ENCODE measurements at regions not wholly inside any gene's neighbourhood (a gene's known extent, or its start where the extent isn't known, plus 50 kb on each side); places are given as distances from the start of the nearest gene placed in this dataset.
"Not testable (repeated sequence)": the region's sequence is repeated elsewhere in the genome, so short reads cannot be mapped to it uniquely, and the experiment has no call there.

DNA sequence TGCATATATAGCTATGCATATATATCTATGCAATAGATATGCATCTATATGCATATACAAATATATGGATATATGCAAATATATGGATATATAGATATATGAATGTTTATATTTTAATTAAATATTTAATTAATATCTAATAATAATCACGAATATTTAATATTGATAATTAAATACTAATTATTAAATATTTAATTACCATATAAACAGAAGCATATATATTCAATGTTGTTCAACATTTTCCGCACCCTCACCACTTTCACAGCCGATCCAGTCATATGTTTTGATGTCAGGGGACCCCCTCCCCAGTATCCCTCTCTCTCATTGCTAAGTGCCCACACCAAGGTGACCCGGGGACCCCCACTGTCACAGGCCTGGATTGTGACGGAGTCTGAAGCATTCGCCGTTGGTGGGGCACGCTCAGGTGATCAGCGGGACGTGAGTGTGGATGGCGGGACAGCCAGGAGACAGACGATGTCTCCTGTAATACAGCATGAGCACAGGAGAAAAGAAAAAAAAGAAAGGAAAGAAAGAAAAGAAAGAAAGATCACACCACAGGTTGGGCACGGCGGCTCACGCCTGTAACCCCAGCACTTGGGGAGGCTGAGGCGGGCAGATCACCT, 199.7 kb downstream of the CRLF2 start:
- peak in 1 of 2 donors; percentile 4 for DNase-seq (ENCODE audit: low read depth in 2 of 2)

DNA sequence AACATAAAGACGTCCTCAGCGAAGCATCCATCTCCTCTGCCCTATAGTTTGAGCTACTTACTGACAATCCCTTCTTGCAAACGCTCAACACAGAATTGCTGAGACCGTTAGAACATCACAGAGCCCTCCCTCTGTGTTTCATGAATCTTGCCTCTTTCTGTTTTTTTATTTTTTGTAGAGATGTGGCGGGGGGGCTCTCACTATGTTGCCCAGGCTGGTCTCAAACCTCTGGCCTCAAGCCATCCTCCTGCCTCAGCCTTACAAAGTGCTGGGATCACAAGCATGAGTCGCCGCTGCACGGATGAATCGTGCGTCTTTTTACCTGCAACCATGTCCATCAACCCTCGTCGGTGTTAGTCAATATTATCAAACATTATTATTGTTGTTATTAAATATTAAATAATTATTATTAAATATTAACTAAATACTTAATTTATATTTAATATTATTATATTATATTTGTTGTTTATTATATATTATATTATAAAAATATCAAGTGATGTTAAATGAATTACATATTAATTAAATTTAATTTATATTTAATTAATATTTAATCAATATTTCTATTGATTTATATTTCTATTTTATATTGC, 200.7 kb downstream of the CRLF2 start:
- DNase-seq (ENCODE audit: low read depth in 2 of 2), result no peak

DNA sequence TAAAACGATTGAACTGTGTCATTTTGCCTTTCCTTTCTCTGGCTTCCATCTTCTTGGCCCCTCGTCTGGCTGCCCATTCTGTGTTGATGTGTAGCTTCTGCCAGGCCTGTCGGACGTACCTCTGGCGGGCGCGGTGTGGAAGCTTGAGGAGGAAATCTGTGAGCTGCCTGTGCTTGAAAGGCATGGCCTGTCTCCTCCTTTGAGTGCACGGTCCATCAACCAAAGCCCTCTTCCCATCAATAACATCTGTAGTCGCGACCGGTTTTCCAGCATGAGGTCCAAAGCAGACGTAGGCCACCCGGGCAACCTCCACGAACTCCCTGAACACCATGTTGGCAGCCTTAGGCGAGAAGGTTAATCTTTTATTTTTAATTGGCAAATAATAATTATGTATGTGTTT, 202.7 kb downstream of the CRLF2 start:
- no peak for DNase-seq (ENCODE audit: low read depth in 2 of 2)

DNA sequence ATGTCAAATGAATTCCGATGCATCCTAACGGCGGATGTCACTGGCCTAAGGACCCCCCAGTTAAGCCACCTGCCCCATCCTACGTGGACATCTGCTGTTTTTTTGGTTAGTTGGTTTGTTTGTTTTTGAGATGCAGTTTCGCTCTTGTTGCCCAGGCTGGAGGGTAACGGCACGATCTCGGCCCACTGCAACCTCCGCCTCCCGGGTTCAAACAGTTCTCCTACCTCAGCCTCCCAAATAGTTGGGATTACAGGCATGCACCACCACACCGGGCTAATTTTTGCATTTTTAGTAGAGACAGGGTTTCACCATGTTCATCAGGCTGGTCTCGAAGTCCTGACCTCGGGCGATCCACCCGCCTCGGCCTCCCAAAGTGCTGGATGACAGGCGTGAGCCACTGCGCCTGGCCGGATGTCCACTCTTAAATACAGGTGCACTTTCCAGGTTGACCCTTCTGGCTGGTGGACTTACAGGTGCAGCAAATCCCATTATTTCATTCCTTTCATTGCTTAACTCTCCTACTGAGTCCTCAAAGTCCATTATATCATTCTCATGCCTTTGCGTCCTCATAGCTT, 206.2 kb downstream of the CRLF2 start:
- DNase-seq (ENCODE audit: low read depth in 2 of 2), result no peak

DNA sequence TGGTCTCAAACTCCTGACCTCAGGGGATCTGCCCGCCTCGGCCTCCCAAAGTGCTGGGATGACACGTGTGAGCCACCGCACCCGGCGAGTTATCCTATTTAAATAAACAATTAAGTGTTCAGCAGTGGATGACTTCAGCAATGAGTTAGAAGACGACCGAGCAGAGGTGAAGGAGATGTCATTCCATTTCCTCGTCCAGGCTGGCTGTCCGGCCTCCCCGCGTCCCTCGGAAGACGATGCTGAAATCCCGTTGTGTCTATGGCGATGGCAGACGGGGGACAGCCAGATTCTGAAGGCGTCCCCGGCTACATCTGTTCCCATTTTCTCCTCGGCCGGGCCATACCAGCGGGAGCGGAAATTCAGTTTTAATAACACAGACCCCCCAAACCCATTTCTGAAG, 209.8 kb downstream of the CRLF2 start:
- DNase-seq (ENCODE audit: low read depth in 2 of 2), result no peak

DNA sequence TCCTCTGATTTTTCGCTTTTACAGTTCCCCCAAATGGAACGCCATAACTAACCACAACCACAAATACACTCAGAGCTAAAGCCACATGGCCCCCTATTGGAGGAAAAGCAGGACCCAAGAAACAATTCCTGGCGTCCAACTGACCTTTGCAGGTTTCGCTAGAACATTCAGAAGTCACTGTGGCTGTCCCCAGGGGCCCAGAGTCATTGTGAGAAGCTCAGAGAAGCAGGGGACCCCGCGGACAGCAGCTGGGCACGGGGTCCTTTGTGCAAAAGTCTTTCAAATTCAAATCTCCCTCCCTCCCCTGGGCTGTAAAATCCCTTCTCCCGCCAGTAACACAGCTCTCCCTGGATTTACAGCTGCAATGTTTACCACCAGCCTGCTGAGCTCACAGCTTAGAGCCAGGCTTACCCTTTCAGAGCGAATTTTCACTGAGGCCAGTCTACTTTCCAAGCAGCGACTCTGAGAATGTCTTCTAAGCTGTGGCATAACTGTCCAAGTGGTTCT, 214.8 kb downstream of the CRLF2 start:
- DNase-seq (ENCODE audit: low read depth in 2 of 2), result no peak

DNA sequence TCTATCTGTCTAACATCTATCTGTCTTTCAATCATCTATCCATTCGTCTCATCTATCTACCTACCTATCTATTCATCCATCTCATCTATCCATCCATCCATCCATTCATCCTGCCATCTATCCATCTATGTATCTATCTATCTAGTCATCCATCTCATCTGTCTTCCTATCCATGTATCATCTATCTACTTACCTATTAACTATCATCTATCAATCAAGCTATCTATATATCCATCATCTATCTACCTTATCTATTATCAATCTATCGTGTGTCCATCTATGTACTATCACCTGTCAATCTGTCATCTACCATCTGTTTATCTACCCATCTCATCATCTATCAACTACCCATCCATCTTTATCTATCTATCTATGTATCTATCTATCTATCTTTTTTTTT, 217.7 kb downstream of the CRLF2 start:
- no peak for DNase-seq (ENCODE audit: low read depth in 2 of 2)

DNA sequence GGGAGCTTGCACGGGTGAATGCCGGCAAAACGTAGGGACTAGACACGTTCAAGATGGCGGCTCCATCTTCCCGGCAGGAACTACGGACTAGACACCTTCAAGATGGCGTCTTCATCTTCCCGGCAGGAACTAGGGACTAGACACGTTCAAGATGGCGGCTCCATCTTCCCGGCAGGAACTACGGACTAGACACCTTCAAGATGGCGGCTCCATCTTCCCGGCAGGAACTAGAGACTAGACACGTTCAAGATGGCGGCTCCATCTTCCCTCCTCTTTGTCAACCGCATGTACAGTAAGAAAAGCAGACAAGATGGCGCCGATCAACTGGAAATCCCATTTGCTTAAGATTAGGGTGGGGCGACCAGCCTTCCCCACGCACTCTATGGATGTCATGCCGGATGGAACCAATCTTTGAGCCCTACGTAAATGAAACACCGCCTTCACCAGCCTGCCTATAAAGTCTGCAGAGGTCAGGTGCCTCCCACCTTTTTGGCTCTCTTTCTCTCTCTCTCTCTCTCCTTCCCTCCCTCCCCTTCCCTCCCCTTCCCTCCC, 222.4 kb downstream of the CRLF2 start:
- DNase-seq (ENCODE audit: low read depth in 2 of 2), result peak; percentile 0 to 44

DNA sequence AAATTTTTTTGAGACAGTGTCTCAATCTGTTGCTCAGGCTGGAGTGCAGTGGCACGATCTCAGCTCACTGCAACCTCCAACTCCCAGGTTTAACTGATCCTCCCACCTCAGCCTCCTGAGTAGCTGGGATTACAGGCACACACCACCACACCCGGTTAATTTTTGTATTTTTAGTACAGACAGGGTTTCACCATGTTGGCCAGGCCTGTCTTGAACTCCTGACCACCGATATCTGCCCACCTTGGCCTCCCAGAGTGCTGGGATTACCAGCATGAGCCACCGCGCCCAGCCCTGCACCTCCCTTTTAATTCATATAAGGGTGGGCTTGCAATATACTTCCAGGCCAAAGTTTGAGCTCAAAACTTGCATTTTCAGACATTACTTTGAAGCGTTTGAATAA, 223.9 kb downstream of the CRLF2 start:
- DNase-seq (ENCODE audit: low read depth in 2 of 2), result not testable (repeated sequence)

DNA sequence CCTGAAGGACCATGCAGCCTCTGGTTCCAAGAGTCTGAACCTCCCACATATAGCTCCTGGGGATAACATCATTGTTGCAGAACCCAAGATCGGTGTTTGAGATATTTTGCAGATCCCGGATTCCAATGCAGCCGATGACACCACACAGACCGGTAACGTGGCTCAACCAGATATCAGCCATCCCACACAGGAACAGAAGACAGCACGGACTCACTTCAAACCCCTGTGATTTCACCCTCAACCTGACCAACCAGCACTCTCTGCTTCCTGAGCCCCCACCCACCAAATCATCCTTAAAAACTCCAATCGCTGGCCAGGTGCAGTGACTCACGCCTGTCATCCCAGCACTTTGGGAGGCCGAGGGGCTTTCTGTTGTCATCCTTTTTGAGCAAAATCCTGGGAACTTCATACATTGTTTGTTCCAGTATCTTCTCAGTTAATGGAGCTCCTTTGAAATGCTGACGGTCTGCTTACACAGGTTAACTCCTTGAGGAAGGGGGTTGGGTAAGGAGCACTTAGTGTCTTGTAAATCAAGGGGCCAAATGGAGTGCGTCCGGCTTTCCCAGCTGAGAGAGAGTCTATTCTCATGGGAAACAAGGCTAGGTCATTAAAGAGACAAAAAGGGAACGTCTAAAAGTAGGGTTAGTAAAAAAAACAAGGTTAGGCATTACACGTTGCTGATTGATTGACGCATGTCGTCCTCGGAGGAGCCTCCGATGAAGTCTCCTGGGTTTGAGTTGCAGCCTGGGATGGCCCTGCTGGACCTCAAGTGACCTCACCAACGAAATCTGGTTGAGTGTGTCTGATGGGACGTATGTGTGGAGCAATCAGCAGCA, 230.4 kb downstream of the CRLF2 start:
- no peak for DNase-seq (ENCODE audit: low read depth in 2 of 2)

DNA sequence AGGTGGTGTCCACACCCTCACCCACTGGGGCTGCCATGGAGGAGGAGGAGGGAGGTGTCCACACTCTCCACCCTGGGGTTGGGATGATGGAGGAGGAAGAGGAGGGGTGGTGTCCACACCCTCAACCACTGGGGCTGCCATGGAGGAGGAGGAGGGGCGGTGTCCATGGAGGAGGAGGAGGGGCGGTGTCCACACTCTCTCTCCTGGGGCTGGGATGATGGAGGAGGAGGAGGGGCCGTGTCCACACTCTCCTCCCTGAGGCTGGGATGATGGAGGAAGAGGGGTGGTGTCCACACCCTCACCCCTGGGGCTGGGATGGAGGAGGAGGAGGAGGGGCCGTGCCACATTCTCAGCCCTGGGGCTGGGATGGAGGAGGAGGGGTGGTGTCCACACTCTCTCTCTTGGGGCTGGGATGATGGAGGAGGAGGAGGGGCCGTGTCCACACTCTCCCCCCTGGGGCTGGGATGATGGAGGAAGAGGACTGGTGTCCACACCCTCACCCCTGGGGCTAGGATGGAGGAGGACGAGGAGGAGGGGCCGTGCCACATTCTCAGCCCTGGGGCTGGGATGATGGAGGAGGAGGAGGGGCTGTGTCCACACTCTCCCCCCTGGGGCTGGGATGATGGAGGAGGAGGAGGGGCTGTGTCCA, 231.7 kb downstream of the CRLF2 start:
- DNase-seq (ENCODE audit: low read depth in 2 of 2), result no peak

DNA sequence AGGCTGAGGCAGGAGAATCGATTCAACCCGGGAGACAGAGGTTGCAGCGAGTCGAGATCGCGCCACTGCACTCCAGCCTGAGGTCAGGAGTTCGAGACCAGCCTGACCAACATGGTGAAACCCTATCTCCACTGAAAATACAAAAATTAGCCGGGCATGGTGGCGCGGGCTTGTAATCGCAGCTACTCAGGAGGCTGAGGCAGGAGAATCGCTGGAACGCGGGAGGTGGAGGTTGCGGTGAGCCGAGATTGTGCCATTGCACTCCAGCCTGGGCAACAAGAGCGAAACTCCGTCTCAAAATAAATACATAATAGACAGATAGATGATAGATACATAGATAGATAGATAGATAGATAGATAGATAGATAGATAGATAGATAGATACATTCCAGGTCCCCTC, 233.3 kb downstream of the CRLF2 start:
- not testable (repeated sequence) for DNase-seq (ENCODE audit: low read depth in 2 of 2)

DNA sequence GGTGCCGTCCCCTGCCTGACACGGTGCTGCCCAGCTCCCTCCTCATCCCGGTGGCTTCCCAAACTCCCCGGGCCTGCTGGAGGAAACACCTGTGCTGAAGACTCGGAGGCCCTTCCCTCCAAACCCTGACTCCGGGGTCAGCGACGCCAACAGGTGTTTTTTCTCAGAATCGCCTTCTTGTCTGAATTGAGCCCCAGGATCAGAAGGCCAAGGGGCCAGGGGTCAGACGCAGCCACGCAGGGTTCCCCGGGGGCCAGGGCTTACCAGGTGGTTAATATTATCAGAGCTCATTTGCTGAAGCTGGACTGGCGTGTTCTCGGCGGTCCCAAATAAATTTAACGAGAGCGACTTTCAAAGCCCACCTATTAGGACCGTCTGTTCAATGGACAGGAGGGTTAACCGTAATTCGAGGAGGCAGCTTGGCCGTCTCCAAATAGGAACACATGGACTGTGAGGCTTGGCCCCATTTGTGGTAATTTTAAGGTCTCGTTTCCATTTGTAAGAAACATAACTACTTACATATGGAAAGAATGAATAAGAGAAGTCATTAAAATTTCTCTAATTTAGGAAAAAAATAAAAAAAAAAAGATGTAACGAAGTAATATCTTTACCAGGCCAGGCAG, 239.3 kb downstream of the CRLF2 start:
- DNase-seq (ENCODE audit: low read depth in 2 of 2), result no peak

DNA sequence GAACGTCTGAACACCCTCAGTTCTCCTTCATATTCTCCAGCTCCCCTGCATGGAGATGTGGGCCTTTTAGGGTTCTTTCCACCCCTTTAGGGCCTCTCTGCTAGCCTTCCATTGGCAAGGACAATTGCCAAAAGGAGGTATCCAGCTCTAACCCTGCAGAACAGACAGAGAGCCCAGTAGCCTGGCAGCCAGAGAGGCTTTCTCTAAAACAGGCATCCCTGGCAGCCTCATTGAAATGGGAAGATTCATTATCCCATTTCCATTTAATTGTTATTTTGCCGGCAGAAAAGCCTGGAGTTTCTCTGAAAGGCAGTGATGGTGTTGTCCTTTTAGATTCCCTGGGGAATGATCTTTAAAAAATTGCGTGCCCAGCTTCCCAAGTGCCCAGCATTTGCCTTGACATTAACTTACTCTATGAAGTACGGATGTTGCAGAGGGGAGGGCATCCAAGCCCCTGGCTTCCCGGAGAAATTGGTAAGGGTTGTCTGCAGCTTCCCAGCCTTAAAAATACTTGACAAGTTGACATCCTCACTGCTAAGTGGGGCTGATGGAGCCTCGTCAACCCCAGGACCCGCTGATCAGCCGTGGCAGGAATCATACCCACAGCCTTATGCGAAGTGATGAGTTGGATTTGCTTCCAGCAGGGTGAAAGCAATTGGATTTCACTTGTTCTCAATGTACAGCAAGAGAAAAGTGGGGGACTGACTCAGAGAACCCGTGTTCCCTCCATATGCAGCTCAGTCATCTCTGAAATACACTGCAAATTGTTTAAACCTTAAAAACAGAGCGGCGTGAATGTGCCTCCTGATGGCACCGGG, 244.1 kb downstream of the CRLF2 start:
- no peak for DNase-seq (ENCODE audit: low read depth in 2 of 2)

DNA sequence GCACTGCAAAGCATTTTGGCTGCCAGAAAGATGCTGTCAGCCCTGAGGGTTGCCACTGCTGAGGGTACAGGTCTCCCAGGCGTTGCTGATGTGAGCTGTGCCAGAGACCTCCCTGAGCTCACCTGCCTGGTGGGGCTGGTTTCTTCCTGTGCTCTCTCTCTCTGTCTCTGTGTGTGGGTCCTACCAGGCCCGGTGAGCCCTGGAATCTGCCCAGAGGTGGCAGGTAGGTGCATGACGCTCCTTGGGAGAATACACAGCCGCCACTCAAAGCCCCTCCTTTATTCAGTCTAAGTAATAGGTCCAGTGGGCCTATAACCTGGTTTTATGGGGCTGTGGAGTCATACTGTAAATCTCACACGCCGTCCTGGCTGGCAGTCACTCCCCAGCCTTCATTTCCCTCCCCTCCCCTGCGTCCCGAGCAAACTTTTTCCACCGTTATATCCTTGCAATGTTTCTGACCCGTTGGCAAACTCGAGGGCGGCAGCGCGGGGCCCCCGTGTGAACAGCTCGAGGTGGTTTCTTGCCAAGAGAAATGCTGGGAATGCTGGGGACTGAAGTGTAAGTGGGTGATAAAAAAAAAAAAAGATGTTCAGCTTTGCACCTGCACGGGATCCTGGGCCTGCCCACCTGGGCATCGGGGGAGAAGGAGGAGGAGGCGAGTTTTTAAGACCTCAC, 245.9 kb downstream of the CRLF2 start:
- no peak for DNase-seq (ENCODE audit: low read depth in 2 of 2)

DNA sequence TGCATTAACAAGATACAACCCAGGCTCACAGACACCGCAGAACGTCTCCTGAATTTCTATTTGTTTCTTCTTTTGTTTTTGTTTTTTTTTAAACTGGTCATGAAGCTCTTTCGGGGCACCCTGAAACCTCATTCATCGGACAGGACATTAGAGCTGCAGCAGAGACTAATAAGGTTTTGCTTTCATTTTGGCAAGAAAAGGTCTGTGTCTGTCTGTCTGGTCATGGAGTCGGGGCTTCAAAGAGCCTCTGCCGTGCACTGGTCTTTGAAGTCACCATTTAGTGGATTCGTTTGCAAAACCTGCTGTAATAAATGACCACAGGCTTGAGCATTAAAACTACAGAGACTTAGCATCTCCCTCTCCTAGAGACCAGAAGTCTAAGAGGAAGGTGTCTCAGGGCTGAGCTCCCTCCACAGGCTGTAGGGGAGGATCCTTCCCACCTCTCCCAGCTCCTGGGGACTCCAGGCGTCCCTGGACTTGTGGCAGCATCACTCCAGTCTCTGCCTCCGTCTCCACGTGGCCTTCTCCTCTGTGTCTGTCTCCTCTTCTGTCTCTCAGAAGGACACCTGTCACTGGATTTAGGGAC, 247.5 kb downstream of the CRLF2 start:
- DNase-seq (ENCODE audit: low read depth in 2 of 2), result no peak

DNA sequence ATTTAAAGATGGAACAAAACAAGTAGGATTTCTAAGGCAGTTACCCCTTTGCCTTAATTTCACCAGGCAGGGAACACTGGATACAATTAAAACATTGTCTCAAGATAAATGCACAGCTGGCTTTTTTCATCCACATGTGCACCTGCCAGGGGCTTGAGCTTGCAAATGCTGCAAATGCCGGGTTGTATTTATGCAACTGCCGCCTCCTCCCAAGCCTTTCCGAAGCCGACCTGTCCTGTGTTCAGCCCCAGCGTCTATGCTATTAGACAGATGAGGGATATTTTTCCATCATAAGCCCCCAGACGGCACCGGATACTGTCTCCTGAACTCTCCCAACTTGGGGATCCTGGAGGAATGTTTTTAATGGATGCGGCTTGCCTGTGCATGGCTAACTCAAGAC, 251.6 kb downstream of the CRLF2 start:
- DNase-seq (ENCODE audit: low read depth in 2 of 2), result no peak

DNA sequence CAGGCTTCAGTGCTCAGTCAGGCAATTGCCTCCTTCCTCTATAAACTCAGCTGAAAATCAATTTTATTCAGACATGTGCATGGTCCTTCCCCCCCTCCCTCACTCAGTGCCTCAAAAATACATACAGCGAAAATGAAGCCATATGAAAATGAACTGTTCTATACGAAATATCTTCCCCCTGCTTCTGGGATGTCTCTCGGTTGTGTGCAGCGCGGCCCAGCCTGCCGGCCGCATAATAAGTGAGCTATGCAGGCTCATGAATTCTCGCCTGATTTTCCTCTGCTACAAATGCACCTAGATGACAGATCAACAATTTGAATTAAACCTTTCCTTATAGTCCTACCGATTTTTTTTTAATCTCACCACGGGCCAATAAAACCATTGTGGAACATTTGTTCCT, 252.9 kb downstream of the CRLF2 start:
- DNase-seq (ENCODE audit: low read depth in 2 of 2), result no peak

DNA sequence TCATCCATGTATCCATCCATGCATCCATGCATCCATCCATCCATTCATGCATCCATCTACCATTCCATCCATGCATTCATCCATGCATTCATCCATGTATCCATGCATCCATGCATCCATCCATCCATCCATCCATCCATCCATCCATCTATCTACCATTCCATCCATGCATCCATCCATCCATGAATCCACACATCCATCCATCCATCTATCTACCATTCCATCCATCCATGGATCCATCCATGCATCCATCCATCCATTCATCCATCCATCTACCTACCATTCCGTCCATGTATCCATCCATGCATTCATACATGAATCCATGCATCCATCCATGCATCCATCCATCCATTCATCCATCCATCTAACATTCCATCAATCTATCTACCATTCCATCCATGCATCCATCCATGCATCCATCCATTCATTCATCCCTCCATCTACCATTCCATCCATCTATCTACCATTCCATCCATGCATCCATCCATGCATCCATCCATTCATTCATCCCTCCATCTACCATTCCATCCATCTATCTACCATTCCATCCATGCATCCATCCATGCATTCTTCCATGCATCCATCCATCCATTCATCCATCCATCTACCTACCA, 257.2 kb downstream of the CRLF2 start:
- not testable (repeated sequence) for DNase-seq (ENCODE audit: low read depth in 2 of 2)

Measured in stimulated activated CD8-positive, alpha-beta memory T cell treated with anti-CD3 and anti-CD28 coated beads, Interleukin-2, amount 100 ng/mL, for 48 hours (primary cell).